ENCODE measurements at regions not wholly inside any gene's neighbourhood (a gene's known extent, or its start where the extent isn't known, plus 50 kb on each side); places are given as distances from the start of the nearest gene placed in this dataset.

GRCh38 chr11:19565639-19566038 is 147.0 kb upstream of the NAV2 start:
- no peak for DNase-seq (ENCODE audit: low spot score)
- peaks cover 3% of the 10 kb centered on the region for H3K36me3 Mint-ChIP-seq (ENCODE audit: low read depth)
- H3K9me3 Mint-ChIP-seq (ENCODE audit: low read depth), result peaks cover 4% of the 10 kb centered on the region
- no peak for TF ChIP-seq CTCF (IDR thresholded peaks at IDR 0.05)
- H3K27ac Mint-ChIP-seq (ENCODE audit: unreplicated experiment), result no peak overlapping the region
- H3K27me3 Mint-ChIP-seq (ENCODE audit: low read depth), result peaks cover 5% of the 10 kb centered on the region
- no peak overlapping the region for H3K4me3 Mint-ChIP-seq (ENCODE audit: unreplicated experiment)
- H3K4me1 Mint-ChIP-seq (ENCODE audit: low read depth), result peaks cover 13% of the 10 kb centered on the region

GRCh38 chr11:19562156-19562555 is 150.5 kb upstream of the NAV2 start:
- H3K27me3 Mint-ChIP-seq (ENCODE audit: low read depth), result peaks cover 5% of the 10 kb centered on the region
- H3K9me3 Mint-ChIP-seq (ENCODE audit: low read depth), result no peaks in the 10 kb centered on the region
- H3K27ac Mint-ChIP-seq (ENCODE audit: unreplicated experiment), result no peak overlapping the region
- no peak for DNase-seq (ENCODE audit: low spot score)
- no peaks in the 10 kb centered on the region for H3K36me3 Mint-ChIP-seq (ENCODE audit: low read depth)
- TF ChIP-seq CTCF (IDR thresholded peaks at IDR 0.05), result no peak
- peaks cover 13% of the 10 kb centered on the region for H3K4me1 Mint-ChIP-seq (ENCODE audit: low read depth)
- H3K4me3 Mint-ChIP-seq (ENCODE audit: unreplicated experiment), result no peak overlapping the region

- Mint-ChIP-seq H3K27ac (ENCODE audit: unreplicated experiment) (no peak overlapping the region), H3K36me3 (ENCODE audit: low read depth) (no peaks in the 10 kb centered on the region), H3K27me3 (ENCODE audit: low read depth) (peaks cover 6% of the 10 kb centered on the region), H3K4me3 (ENCODE audit: unreplicated experiment) (no peak overlapping the region), H3K9me3 (ENCODE audit: low read depth) (no peaks in the 10 kb centered on the region), H3K4me1 (ENCODE audit: low read depth) (peaks cover 15% of the 10 kb centered on the region)
- no peak for DNase-seq (ENCODE audit: low spot score)
- TF ChIP-seq CTCF (IDR thresholded peaks at IDR 0.05), result no peak
Measured at GRCh38 chr11:19561011-19561410, 151.6 kb upstream of the NAV2 start.

- peaks cover 8% of the 10 kb centered on the region for H3K27me3 Mint-ChIP-seq (ENCODE audit: low read depth)
- no peak for TF ChIP-seq CTCF (IDR thresholded peaks at IDR 0.05)
- DNase-seq (ENCODE audit: low spot score), result no peak
- H3K36me3 Mint-ChIP-seq (ENCODE audit: low read depth), result no peaks in the 10 kb centered on the region
- peaks cover 14% of the 10 kb centered on the region for H3K4me1 Mint-ChIP-seq (ENCODE audit: low read depth)
- H3K27ac Mint-ChIP-seq (ENCODE audit: unreplicated experiment), result no peak overlapping the region
- no peak overlapping the region for H3K4me3 Mint-ChIP-seq (ENCODE audit: unreplicated experiment)
- H3K9me3 Mint-ChIP-seq (ENCODE audit: low read depth), result no peaks in the 10 kb centered on the region
Measured at GRCh38 chr11:19560156-19560555, 152.5 kb upstream of the NAV2 start.

GRCh38 chr11:19559746-19560145 is 152.9 kb upstream of the NAV2 start:
- H3K36me3 Mint-ChIP-seq (ENCODE audit: low read depth), result no peaks in the 10 kb centered on the region
- no peak for DNase-seq (ENCODE audit: low spot score)
- no peak overlapping the region for H3K27ac Mint-ChIP-seq (ENCODE audit: unreplicated experiment)
- TF ChIP-seq CTCF (IDR thresholded peaks at IDR 0.05), result no peak
- no peaks in the 10 kb centered on the region for H3K9me3 Mint-ChIP-seq (ENCODE audit: low read depth)
- H3K27me3 Mint-ChIP-seq (ENCODE audit: low read depth), result peaks cover 8% of the 10 kb centered on the region
- peaks cover 13% of the 10 kb centered on the region for H3K4me1 Mint-ChIP-seq (ENCODE audit: low read depth)
- H3K4me3 Mint-ChIP-seq (ENCODE audit: unreplicated experiment), result no peak overlapping the region

All from chondrocyte (in vitro differentiated cells).